Activated CD8-positive, alpha-beta T cell treated with anti-CD3 and anti-CD28 coated beads for 36 hours (primary cell): ENCODE measurements at regions not wholly inside any gene's neighbourhood (a gene's known extent, or its start where the extent isn't known, plus 50 kb on each side); places are given as distances from the start of the nearest gene placed in this dataset.
"Not testable (repeated sequence)": the region's sequence is repeated elsewhere in the genome, so short reads cannot be mapped to it uniquely, and the experiment has no call there.

Experiments used
- ATAC-seq: fragments of 200-7000 bp; cut with Tn5 transposase; one replicate; pipeline ENCODE4 v1.10.0; 2021; ENCODE audit warnings: mild to moderate bottlenecking, moderate library complexity
- CTCF ChIA-PET: fragments of 350-600 bp; sonication (Branson Sonifier 250); formaldehyde crosslinking; loops from one replicate; lab custom pipeline; 2021; ENCODE audit warnings: antibody characterized with exemption; lab: Charles Lee
- POLR2A ChIA-PET: fragments of 350-600 bp; sonication (Branson Sonifier 250); formaldehyde crosslinking; loops from one replicate; lab custom pipeline; 2021; ENCODE audit warnings: antibody characterized with exemption; lab: Charles Lee
- DNase-seq: peaks from one replicate; pipeline ENCODE4 v3.0.0-alpha.2; 2020
- H3K27ac Mint-ChIP-seq: one replicate; pipeline ENCODE4 v1.8.0; 2021; ENCODE audit warnings: mild to moderate bottlenecking, mixed read lengths
- H3K27me3 Mint-ChIP-seq: one replicate; pipeline ENCODE4 v1.8.0; 2021; ENCODE audit warnings: mixed read lengths
- H3K36me3 Mint-ChIP-seq: one replicate; pipeline ENCODE4 v1.8.0; 2021; ENCODE audit warnings: low read depth, mixed read lengths
- H3K4me1 Mint-ChIP-seq: one replicate; pipeline ENCODE4 v1.8.0; 2021; ENCODE audit warnings: low read depth, mixed read lengths
- H3K4me3 Mint-ChIP-seq: one replicate; pipeline ENCODE4 v1.8.0; 2021; ENCODE audit warnings: mild to moderate bottlenecking, moderate library complexity, mixed read lengths
- H3K9me3 Mint-ChIP-seq: one replicate; pipeline ENCODE4 v1.8.0; 2021; ENCODE audit warnings: mixed read lengths
- intact Hi-C: fragments of 100-400 bp; cut with micrococcal nuclease; formaldehyde crosslinking; loops from one replicate; pipeline ENCODE4 v1.10.0; 2022
- TF ChIP-seq, protein P1 (sequence below): fragments of 200-600 bp; IDR thresholded peaks from one replicate; pipeline ENCODE4 v1.8.0; 2022; ENCODE audit warnings: antibody characterized with exemption, mild to moderate bottlenecking

DNA sequence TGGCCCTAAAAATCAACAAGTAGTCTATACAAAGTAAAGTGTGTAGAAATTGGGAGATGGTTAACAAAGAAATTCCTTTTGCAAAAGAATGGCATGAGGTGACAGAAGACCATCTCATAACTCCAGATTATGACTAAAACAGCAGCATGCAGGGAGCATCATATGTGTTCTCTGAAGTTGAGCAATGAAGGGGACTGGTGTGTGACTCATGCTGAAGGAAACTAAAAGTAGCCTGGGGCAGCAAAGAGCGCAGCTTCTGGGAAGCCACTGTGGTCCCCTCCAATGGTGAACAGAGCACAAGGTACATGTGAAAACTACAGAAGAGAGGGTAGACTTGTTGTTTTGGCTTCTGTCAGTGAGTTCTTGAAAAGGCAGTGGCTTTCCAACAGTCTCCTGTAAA, 133.4 kb downstream of the MACC1 start:
- intact Hi-C loops: no loop called here
- CTCF ChIA-PET: no interaction called here
- TF ChIP-seq, protein P1, sequence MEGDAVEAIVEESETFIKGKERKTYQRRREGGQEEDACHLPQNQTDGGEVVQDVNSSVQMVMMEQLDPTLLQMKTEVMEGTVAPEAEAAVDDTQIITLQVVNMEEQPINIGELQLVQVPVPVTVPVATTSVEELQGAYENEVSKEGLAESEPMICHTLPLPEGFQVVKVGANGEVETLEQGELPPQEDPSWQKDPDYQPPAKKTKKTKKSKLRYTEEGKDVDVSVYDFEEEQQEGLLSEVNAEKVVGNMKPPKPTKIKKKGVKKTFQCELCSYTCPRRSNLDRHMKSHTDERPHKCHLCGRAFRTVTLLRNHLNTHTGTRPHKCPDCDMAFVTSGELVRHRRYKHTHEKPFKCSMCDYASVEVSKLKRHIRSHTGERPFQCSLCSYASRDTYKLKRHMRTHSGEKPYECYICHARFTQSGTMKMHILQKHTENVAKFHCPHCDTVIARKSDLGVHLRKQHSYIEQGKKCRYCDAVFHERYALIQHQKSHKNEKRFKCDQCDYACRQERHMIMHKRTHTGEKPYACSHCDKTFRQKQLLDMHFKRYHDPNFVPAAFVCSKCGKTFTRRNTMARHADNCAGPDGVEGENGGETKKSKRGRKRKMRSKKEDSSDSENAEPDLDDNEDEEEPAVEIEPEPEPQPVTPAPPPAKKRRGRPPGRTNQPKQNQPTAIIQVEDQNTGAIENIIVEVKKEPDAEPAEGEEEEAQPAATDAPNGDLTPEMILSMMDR: no peak
- Mint-ChIP-seq H3K9me3 (no peaks in the 10 kb centered on the region), H3K27ac (no peak overlapping the region), H3K36me3 (no peaks in the 10 kb centered on the region), H3K4me3 (no peak overlapping the region), H3K4me1 (peaks cover 2% of the 10 kb centered on the region), H3K27me3 (no peaks in the 10 kb centered on the region)
- POLR2A ChIA-PET: no interaction called here
- ATAC-seq: peak; percentile 89
- peak; percentile 29 for DNase-seq

- ATAC-seq: no peak
- Mint-ChIP-seq H3K4me3 (no peak overlapping the region), H3K4me1 (peaks cover 2% of the 10 kb centered on the region), H3K27me3 (no peaks in the 10 kb centered on the region), H3K27ac (no peak overlapping the region), H3K36me3 (no peaks in the 10 kb centered on the region), H3K9me3 (no peaks in the 10 kb centered on the region)
- CTCF ChIA-PET: no interaction called here
- DNase-seq: no peak
- POLR2A ChIA-PET: no interaction called here
- intact Hi-C loops: no loop called here
- TF ChIP-seq, protein P1: no peak
Measured at GRCh38 chr7:20079080-20079479, 138.1 kb downstream of the MACC1 start.

DNA sequence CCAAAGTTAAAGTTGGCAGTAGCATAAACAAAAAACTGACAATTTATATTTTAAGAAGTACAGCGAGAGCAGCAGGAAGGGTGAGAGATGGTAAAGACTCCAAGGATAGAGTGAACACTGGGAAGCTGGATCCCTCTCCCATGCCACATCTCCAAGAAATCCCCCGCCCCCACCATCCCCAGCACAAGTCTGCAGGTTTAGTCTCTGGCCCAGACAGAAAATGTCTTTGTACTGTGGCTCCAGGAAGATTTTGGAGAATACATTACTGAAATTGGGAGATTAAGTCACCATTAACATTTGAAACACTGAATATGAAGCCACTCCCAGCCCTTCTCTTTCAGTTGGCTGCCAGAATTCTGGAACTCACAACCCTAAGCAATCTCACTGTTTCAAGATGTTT, 140.3 kb downstream of the MACC1 start:
- DNase-seq: no peak
- TF ChIP-seq, protein P1: no peak
- POLR2A ChIA-PET: no interaction called here
- Mint-ChIP-seq H3K27me3 (no peaks in the 10 kb centered on the region), H3K27ac (no peak overlapping the region), H3K36me3 (no peaks in the 10 kb centered on the region), H3K9me3 (no peaks in the 10 kb centered on the region), H3K4me3 (no peak overlapping the region), H3K4me1 (no peaks in the 10 kb centered on the region)
- no peak for ATAC-seq
- CTCF ChIA-PET: no interaction called here
- intact Hi-C loops: no loop called here

DNA sequence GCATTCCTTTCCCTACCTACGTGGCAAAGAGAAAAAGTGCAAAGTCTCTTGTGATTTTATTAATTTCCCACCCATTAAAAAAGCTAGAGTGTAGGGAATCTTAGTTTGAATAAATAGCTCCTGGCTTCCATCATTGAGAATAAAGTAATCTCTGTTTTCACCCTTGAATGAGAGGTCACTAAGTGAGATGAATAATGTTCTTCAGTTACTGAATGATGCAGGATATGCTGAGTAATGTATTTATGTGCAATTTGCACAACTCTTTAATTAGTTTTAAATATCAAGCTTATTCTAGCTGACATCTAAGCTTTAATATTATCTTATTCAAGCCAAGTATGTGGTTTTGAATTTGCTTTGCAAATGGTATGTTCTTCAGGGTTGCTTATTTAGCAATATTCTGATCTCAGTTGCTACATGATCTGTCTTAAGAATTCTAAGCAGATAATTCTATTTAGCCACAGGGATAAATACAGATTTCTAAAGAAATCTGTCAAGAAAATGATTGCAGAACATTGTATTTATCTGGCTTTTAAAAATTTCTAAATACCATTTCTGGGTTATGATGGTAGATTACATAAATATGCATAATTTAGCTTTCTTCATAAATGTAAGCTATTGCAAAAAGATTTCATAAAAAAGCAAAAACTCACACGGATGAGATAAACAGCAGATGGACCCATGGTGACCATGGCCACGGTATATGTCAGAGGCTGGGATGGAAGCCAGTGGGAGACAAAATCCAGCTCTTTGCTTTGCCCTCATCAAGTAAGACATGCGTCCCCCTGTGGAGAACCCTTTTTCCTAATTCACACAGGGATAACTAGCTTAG, 141.0 kb downstream of the MACC1 start:
- no peaks in the 10 kb centered on the region for H3K36me3 Mint-ChIP-seq
- H3K9me3 Mint-ChIP-seq: no peaks in the 10 kb centered on the region
- H3K27me3 Mint-ChIP-seq: no peaks in the 10 kb centered on the region
- no peak overlapping the region for H3K4me3 Mint-ChIP-seq
- intact Hi-C loops: no loop called here
- CTCF ChIA-PET: no interaction called here
- ATAC-seq (no peak), DNase-seq (no peak)
- no peak overlapping the region for H3K27ac Mint-ChIP-seq
- no peaks in the 10 kb centered on the region for H3K4me1 Mint-ChIP-seq
- POLR2A ChIA-PET: no interaction called here
- TF ChIP-seq, protein P1: no peak

DNA sequence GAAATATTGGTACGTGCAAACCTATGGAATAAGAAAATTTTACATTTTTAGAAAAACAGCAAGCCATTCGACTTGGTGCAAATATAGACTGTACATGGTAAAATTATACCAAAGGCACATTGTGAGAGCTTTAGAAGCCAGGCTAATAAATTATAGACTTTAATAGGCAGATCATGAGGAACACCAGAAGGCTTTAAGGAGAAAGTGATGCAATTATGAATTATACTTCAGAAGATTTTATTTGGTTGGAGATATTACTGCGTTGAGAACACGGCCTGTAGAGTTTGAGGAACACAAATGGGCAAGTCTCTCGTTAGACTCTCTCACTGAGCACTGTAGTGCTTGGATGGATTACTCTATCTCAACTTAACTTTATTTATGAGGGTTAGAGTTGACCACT, 141.7 kb downstream of the MACC1 start:
- TF ChIP-seq, protein P1: no peak
- Mint-ChIP-seq H3K27me3 (no peaks in the 10 kb centered on the region), H3K4me1 (no peaks in the 10 kb centered on the region), H3K36me3 (no peaks in the 10 kb centered on the region), H3K9me3 (no peaks in the 10 kb centered on the region), H3K4me3 (no peak overlapping the region), H3K27ac (no peak overlapping the region)
- ChIA-PET CTCF (no interaction called here), POLR2A (no interaction called here)
- ATAC-seq: no peak
- intact Hi-C loops: no loop called here
- DNase-seq: no peak

GRCh38 chr7:20068004-20068403, 149.2 kb downstream of the MACC1 start:
- intact Hi-C loops, POLR2A ChIA-PET: not testable (repeated sequence)
- peaks cover 12% of the 10 kb centered on the region for H3K4me1 Mint-ChIP-seq

More at GRCh38 chr7:20068004-20068403, 149.2 kb downstream of the MACC1 start:
- H3K9me3 Mint-ChIP-seq, H3K27ac Mint-ChIP-seq, DNase-seq, H3K36me3 Mint-ChIP-seq, H3K4me3 Mint-ChIP-seq, CTCF ChIA-PET, ATAC-seq, H3K27me3 Mint-ChIP-seq: not testable (repeated sequence)
